Vagina (tissue), 2 donors: ENCODE measurements at regions not wholly inside any gene's neighbourhood (a gene's known extent, or its start where the extent isn't known, plus 50 kb on each side); places are given as distances from the start of the nearest gene placed in this dataset.

ENCODE experiments used
- DNase-seq, 2 donors: peaks; one replicate each; pipeline ENCODE4 v3.0.0-alpha.2; 2017; ENCODE audit errors: extremely low spot score in 2 of 2
- H3K27ac ChIP-seq: fragments of 200-600 bp; sonication (generic); one replicate; pipeline ENCODE4 v1.5.1; 2019
- H3K27me3 ChIP-seq: fragments of 200-600 bp; sonication (generic); one replicate; pipeline ENCODE4 v1.5.1; 2019
- H3K36me3 ChIP-seq, 2 donors: fragments of 200-600 bp; sonication (generic); one replicate each; pipeline ENCODE4 v1.5.1; 2017 to 2019
- H3K4me1 ChIP-seq: fragments of 200-600 bp; sonication (generic); one replicate; pipeline ENCODE4 v1.5.1; 2019
- H3K4me3 ChIP-seq, 2 donors: fragments of 200-600 bp; sonication (generic); 1 replicate in 1 of 2; 2 replicates in 1 of 2; pipeline ENCODE4 v1.5.1; 2016 to 2019
- H3K9me3 ChIP-seq: fragments of 200-600 bp; sonication (generic); one replicate; pipeline ENCODE4 v1.5.1; 2019
- POLR2A ChIP-seq, 2 donors: fragments of 450-650 bp; IDR thresholded peaks; one replicate each; pipeline ENCODE4 v1.6.1; 2017; ENCODE audit warnings: antibody characterized with exemption in 2 of 2, mild to moderate bottlenecking in 2 of 2, moderate library complexity in 2 of 2
- POLR2AphosphoS5 ChIP-seq, 2 donors: sonication (generic); formaldehyde crosslinking; IDR thresholded peaks; one replicate each; pipeline ENCODE4 v1.9.0; 2017; ENCODE audit warnings: antibody characterized with exemption in 2 of 2, mild to moderate bottlenecking in 2 of 2, low read depth in 1 of 2; ENCODE audit not compliant: insufficient read depth in 1 of 2
- intact Hi-C: fragments of 100-400 bp; cut with DNase I; formaldehyde crosslinking; loops from one replicate; pipeline ENCODE4 v1.15.1; 2023
- TF ChIP-seq, protein P1 (sequence below), 3 experiments: fragments of 450-650 bp in 2 of 3; fragments of 200-600 bp in 1 of 3; sonication (generic) in 1 of 3; IDR thresholded peaks; one replicate each; pipeline ENCODE4 v1.5.1; 2017 to 2019; ENCODE audit warnings: antibody characterized with exemption in 3 of 3, mild to moderate bottlenecking in 2 of 3, moderate library complexity in 2 of 3

DNA sequence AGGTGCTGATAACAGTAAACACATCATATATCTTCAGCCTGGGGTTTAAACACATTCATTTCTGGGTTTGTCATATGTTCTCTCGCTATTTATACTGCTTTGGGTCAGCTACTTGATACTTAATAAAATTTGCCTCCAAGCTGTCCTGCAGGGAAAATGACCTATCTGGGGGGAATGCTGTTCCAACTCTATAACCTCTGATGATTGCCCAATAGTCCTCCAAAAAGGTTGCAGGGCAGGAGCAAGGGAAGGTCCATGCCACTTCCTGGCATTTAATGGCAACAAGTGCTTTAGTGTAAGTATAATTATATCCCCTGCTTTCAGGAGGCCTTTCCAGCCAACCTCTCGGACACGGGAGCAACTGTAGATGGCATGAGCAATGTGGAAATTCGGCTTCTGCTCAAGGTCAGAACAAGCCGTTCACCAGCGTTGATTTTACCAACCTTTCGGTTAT is 198.0 kb upstream of the EEA1 start:
- intact Hi-C loops: loop anchor here (10.0 kb wide), 1 partner anchor 132 kb away; no protein-coding TSS in a partner anchor
- Histone ChIP-seq H3K27me3 (no peaks in the 10 kb centered on the region), H3K27ac (no peak overlapping the region), H3K9me3 (no peaks in the 10 kb centered on the region), H3K4me3 (no peak overlapping the region), H3K36me3 (no peaks in the 10 kb centered on the region), H3K4me1 (peaks cover 23% of the 10 kb centered on the region)
- TF ChIP-seq, protein P1, sequence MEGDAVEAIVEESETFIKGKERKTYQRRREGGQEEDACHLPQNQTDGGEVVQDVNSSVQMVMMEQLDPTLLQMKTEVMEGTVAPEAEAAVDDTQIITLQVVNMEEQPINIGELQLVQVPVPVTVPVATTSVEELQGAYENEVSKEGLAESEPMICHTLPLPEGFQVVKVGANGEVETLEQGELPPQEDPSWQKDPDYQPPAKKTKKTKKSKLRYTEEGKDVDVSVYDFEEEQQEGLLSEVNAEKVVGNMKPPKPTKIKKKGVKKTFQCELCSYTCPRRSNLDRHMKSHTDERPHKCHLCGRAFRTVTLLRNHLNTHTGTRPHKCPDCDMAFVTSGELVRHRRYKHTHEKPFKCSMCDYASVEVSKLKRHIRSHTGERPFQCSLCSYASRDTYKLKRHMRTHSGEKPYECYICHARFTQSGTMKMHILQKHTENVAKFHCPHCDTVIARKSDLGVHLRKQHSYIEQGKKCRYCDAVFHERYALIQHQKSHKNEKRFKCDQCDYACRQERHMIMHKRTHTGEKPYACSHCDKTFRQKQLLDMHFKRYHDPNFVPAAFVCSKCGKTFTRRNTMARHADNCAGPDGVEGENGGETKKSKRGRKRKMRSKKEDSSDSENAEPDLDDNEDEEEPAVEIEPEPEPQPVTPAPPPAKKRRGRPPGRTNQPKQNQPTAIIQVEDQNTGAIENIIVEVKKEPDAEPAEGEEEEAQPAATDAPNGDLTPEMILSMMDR (IDR thresholded peaks at IDR 0.05): no peak
- no peak for TF ChIP-seq POLR2AphosphoS5 (IDR thresholded peaks at IDR 0.05; ENCODE audit: insufficient read depth in 1 of 2, low read depth in 1 of 2)
- no peak for TF ChIP-seq POLR2A (IDR thresholded peaks at IDR 0.05)
- DNase-seq: peak in 1 of 2 donors; percentile 79

DNA sequence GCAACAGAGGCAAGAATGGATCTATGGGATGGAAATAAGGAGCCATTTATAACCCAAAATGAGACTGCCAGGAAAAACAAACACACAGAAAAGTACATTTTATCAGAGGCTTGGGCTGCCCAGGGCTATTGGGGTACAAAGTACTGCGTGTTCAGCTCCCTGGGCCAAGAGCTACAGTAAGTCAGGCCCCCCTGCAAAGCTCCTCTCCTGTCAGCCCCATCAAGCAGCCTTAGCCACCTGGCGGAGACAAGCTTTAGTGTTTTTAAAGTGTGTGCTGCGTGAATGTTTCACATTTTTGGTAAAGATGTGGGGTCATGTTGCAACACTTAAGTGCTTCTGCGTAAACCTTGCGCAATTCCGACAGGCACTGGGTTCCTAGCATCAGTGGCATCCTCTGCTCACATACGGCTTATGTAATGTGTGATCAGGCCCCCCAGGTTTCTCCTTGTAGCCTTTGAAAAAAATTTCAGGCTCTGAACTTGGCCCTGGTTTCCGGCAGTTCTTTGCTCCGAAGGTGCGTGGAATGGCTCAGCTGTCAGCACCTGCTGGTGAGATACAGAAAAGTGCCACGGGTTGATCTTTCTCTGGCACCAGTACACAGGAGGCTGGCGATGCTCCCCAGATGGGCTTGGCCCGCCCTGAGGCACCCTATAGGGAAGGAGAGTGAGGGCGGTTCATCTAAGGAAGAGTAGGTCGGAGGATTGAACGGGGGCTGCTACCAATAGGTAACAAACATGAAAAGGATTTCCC is 198.7 kb upstream of the EEA1 start:
- H3K27ac ChIP-seq: peak overlapping the region; percentile 51
- TF ChIP-seq POLR2AphosphoS5 (IDR thresholded peaks at IDR 0.05; ENCODE audit: insufficient read depth in 1 of 2, low read depth in 1 of 2) (peak in 1 of 2 donors; percentile 37), POLR2A (IDR thresholded peaks at IDR 0.05) (no peak)
- TF ChIP-seq, protein P1 (IDR thresholded peaks at IDR 0.05): peak in 1 of 3 experiments; percentile 48
- H3K36me3 ChIP-seq: no peaks in the 10 kb centered on the region
- no peak overlapping the region for H3K4me3 ChIP-seq
- DNase-seq: peak in 1 of 2 donors; percentile 91
- no peaks in the 10 kb centered on the region for H3K27me3 ChIP-seq
- no peaks in the 10 kb centered on the region for H3K9me3 ChIP-seq
- peaks cover 23% of the 10 kb centered on the region for H3K4me1 ChIP-seq
- intact Hi-C loops: loop anchor here (10.0 kb wide), 1 partner anchor 133 kb away; no protein-coding TSS in a partner anchor

DNA sequence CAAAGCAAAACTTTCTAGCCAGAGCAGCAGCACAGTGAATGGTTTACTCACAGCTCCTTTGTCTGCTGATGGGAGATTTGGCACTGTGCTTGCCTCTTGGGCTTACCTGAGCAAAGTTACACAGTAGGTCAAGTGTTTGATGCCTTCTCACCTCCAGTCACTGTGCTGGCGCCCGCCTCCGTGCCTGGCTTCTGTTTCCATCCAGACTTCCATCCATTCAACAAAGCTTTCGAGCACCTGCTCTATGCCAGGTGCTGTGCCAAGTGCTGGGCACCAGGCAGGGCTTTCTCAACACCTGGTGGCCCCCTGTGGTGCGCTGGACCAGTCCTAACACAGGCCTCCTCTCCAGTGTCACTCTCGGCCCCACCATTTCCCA is 199.2 kb upstream of the EEA1 start:
- H3K4me1 ChIP-seq: peaks cover 23% of the 10 kb centered on the region
- no peaks in the 10 kb centered on the region for H3K27me3 ChIP-seq
- H3K27ac ChIP-seq: peak overlapping the region; percentile 51
- no peak for DNase-seq
- TF ChIP-seq POLR2A (IDR thresholded peaks at IDR 0.05) (no peak), POLR2AphosphoS5 (IDR thresholded peaks at IDR 0.05; ENCODE audit: insufficient read depth in 1 of 2, low read depth in 1 of 2) (no peak)
- TF ChIP-seq, protein P1 (IDR thresholded peaks at IDR 0.05): no peak
- H3K36me3 ChIP-seq: no peaks in the 10 kb centered on the region
- intact Hi-C loops: loop anchor here (10.0 kb wide), 1 partner anchor 134 kb away; no protein-coding TSS in a partner anchor
- H3K4me3 ChIP-seq: no peak overlapping the region
- no peaks in the 10 kb centered on the region for H3K9me3 ChIP-seq

DNA sequence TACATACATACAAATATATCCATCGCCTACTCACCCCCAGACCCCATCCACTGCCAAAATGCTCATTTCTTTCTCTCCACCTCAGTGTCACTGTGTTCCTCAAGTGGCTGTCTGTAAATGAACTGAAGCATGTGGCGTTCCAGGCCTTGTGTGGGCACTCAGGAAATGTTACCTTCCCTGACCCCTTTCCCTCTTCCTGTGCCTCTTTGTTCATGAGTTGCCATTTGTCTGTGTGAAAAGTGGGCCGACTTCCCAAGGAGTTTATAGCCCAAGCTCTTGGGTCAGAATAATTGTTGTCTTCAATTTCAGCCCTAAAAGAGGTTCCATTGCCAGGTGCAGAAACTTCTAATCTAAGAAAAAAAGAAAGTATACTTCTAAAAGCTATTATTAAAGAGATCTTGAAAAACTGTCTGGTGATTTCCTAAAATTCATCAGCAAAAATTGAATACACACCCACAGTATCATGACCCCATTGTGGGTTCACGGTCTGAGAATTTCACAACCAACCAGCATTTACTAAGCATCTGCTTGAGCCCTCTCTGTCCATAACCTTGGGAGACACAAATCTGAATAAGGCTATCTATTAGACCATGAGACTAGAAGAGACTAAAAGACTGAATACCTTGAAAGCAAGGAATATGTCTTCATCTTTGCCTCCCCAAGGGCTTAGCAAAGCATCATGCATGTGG is 201.4 kb upstream of the EEA1 start:
- intact Hi-C loops: no loop called here
- Histone ChIP-seq H3K27ac (no peak overlapping the region), H3K4me3 (no peak overlapping the region), H3K9me3 (no peaks in the 10 kb centered on the region), H3K27me3 (no peaks in the 10 kb centered on the region), H3K4me1 (peaks cover 32% of the 10 kb centered on the region), H3K36me3 (no peaks in the 10 kb centered on the region)
- no peak for DNase-seq
- TF ChIP-seq, protein P1 (IDR thresholded peaks at IDR 0.05): no peak
- TF ChIP-seq POLR2AphosphoS5 (IDR thresholded peaks at IDR 0.05; ENCODE audit: insufficient read depth in 1 of 2, low read depth in 1 of 2): no peak
- no peak for TF ChIP-seq POLR2A (IDR thresholded peaks at IDR 0.05)
